Duodenal mucosa (tissue), 2 donors: ENCODE measurements at regions not wholly inside any gene's neighbourhood (a gene's known extent, or its start where the extent isn't known, plus 50 kb on each side); places are given as distances from the start of the nearest gene placed in this dataset.

Source experiments
- H3K27ac ChIP-seq: one replicate; pipeline ENCODE4 v1.7.0; 2013; ENCODE audit warnings: low read depth, low read length
- H3K27me3 ChIP-seq, 2 donors: one replicate each; pipeline ENCODE4 v1.7.0; 2013; ENCODE audit warnings: low read length in 2 of 2, control low read depth in 1 of 2; ENCODE audit not compliant: insufficient read depth in 2 of 2, control insufficient read depth in 1 of 2
- H3K36me3 ChIP-seq, 2 donors: one replicate each; pipeline ENCODE4 v1.7.0; 2013; ENCODE audit warnings: low read length in 2 of 2, control low read depth in 1 of 2; ENCODE audit not compliant: insufficient read depth in 2 of 2, control insufficient read depth in 1 of 2
- H3K4me1 ChIP-seq, 2 donors: one replicate each; pipeline ENCODE4 v1.7.0; 2013; ENCODE audit warnings: low read length in 2 of 2, control low read depth in 1 of 2; ENCODE audit not compliant: insufficient read depth in 2 of 2, control insufficient read depth in 1 of 2
- H3K4me3 ChIP-seq, 2 donors: one replicate each; pipeline ENCODE4 v1.7.0; 2013; ENCODE audit warnings: low read length in 2 of 2, low read depth in 1 of 2
- H3K9ac ChIP-seq, 2 donors: one replicate each; pipeline ENCODE4 v1.7.0; 2013; ENCODE audit warnings: low read length in 2 of 2, low read depth in 1 of 2
- H3K9me3 ChIP-seq, 2 donors: one replicate each; pipeline ENCODE4 v1.7.0; 2013; ENCODE audit warnings: low read length in 2 of 2, control low read depth in 1 of 2; ENCODE audit not compliant: control insufficient read depth in 1 of 2

GRCh38 chr6:167442245-167442644, 117.4 kb downstream of the TTLL2 start:
- no peak overlapping the region for H3K27ac ChIP-seq
- no peaks in the 10 kb centered on the region for H3K9me3 ChIP-seq
- no peak overlapping the region for H3K4me3 ChIP-seq
- no peaks in the 10 kb centered on the region for H3K27me3 ChIP-seq
- no peaks in the 10 kb centered on the region for H3K36me3 ChIP-seq
- no peaks in the 10 kb centered on the region for H3K4me1 ChIP-seq
- H3K9ac ChIP-seq = no peak overlapping the region

- H3K4me1 ChIP-seq = no peaks in the 10 kb centered on the region
- H3K9me3 ChIP-seq = no peaks in the 10 kb centered on the region
- H3K9ac ChIP-seq = no peak overlapping the region
- H3K4me3 ChIP-seq = no peak overlapping the region
- no peaks in the 10 kb centered on the region for H3K36me3 ChIP-seq
- no peak overlapping the region for H3K27ac ChIP-seq
- no peaks in the 10 kb centered on the region for H3K27me3 ChIP-seq
Observed at GRCh38 chr6:167442796-167443680, 118.2 kb downstream of the TTLL2 start.

DNA sequence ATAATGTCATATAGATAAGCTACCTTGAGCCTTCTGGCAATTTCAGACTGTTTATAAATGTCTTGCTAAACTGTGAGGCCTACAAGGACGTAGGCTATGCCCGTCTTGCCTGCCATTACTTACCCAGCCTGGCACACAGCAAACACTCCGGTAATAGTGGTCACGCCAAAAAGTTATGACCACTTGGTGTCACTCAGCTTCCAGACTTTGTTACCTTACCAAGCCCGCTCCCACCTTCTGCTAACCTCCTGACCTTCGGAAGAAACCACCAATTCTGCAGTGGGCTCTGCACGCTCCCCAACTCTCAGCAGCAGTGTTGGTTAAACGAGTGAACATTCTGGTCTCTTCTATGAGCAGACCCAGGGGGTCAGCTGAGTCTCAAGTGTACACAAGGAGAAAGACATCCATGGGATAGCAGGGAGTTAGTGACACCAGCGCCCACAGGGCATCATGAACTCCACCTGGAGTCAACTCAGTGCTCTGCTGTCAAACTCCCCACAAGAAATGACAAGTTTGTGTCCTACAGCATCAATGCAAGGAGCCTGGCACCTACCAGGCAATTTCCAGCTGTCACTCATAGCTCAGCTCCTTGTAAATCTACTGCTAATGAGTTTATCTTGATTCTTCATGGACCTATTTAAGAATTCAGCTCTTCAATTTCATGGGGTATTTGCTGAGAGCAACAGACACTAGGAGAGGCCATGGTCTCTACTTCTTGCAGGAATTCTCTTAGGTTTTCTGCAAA, 119.9 kb downstream of the TTLL2 start:
- H3K9me3 ChIP-seq = no peaks in the 10 kb centered on the region
- peaks cover 4 to 10% of the 10 kb centered on the region in 2 donors for H3K4me1 ChIP-seq
- no peaks in the 10 kb centered on the region for H3K27me3 ChIP-seq
- H3K9ac ChIP-seq = no peak overlapping the region
- no peak overlapping the region for H3K4me3 ChIP-seq
- H3K27ac ChIP-seq = no peak overlapping the region
- H3K36me3 ChIP-seq = no peaks in the 10 kb centered on the region

- no peaks in the 10 kb centered on the region for H3K9me3 ChIP-seq
- peaks cover 10 to 18% of the 10 kb centered on the region in 2 donors for H3K4me1 ChIP-seq
- H3K27me3 ChIP-seq = no peaks in the 10 kb centered on the region
- no peak overlapping the region for H3K27ac ChIP-seq
- H3K4me3 ChIP-seq = no peak overlapping the region
- no peaks in the 10 kb centered on the region for H3K36me3 ChIP-seq
- no peak overlapping the region for H3K9ac ChIP-seq
Observed at GRCh38 chr6:167445568-167445967, 120.7 kb downstream of the TTLL2 start.

- H3K9ac ChIP-seq = no peak overlapping the region
- no peak overlapping the region for H3K27ac ChIP-seq
- no peak overlapping the region for H3K4me3 ChIP-seq
- peaks cover 15 to 22% of the 10 kb centered on the region in 2 donors for H3K4me1 ChIP-seq
- H3K9me3 ChIP-seq = no peaks in the 10 kb centered on the region
- H3K36me3 ChIP-seq = no peaks in the 10 kb centered on the region
- H3K27me3 ChIP-seq = no peaks in the 10 kb centered on the region
Observed at GRCh38 chr6:167446046-167446445, 121.2 kb downstream of the TTLL2 start.

GRCh38 chr6:167446971-167447370, 122.1 kb downstream of the TTLL2 start:
- no peaks in the 10 kb centered on the region for H3K36me3 ChIP-seq
- no peaks in the 10 kb centered on the region for H3K9me3 ChIP-seq
- H3K27ac ChIP-seq = no peak overlapping the region
- no peak overlapping the region for H3K9ac ChIP-seq
- H3K4me3 ChIP-seq = no peak overlapping the region
- no peaks in the 10 kb centered on the region for H3K27me3 ChIP-seq
- peaks cover 15 to 24% of the 10 kb centered on the region in 2 donors for H3K4me1 ChIP-seq

GRCh38 chr6:167448378-167448777, 123.5 kb downstream of the TTLL2 start:
- peaks cover 15 to 24% of the 10 kb centered on the region in 2 donors for H3K4me1 ChIP-seq
- H3K9ac ChIP-seq = no peak overlapping the region
- H3K9me3 ChIP-seq = no peaks in the 10 kb centered on the region
- no peak overlapping the region for H3K4me3 ChIP-seq
- no peak overlapping the region for H3K27ac ChIP-seq
- H3K36me3 ChIP-seq = no peaks in the 10 kb centered on the region
- no peaks in the 10 kb centered on the region for H3K27me3 ChIP-seq

- H3K4me3 ChIP-seq = no peak overlapping the region
- H3K9me3 ChIP-seq = no peaks in the 10 kb centered on the region
- H3K36me3 ChIP-seq = no peaks in the 10 kb centered on the region
- peaks cover 15 to 24% of the 10 kb centered on the region in 2 donors for H3K4me1 ChIP-seq
- no peaks in the 10 kb centered on the region for H3K27me3 ChIP-seq
- H3K9ac ChIP-seq = no peak overlapping the region
- no peak overlapping the region for H3K27ac ChIP-seq
Observed at GRCh38 chr6:167449094-167449861, 124.4 kb downstream of the TTLL2 start.

GRCh38 chr6:167450626-167451025, 125.7 kb downstream of the TTLL2 start:
- no peak overlapping the region for H3K9ac ChIP-seq
- H3K4me1 ChIP-seq = peaks cover 15 to 24% of the 10 kb centered on the region in 2 donors
- no peaks in the 10 kb centered on the region for H3K27me3 ChIP-seq
- H3K27ac ChIP-seq = no peak overlapping the region
- no peaks in the 10 kb centered on the region for H3K9me3 ChIP-seq
- H3K4me3 ChIP-seq = peak overlapping the region in 1 of 2 donors; percentile 8
- H3K36me3 ChIP-seq = no peaks in the 10 kb centered on the region
